ENCODE measurements at regions not wholly inside any gene's neighbourhood (a gene's known extent, or its start where the extent isn't known, plus 50 kb on each side); places are given as distances from the start of the nearest gene placed in this dataset.

DNA sequence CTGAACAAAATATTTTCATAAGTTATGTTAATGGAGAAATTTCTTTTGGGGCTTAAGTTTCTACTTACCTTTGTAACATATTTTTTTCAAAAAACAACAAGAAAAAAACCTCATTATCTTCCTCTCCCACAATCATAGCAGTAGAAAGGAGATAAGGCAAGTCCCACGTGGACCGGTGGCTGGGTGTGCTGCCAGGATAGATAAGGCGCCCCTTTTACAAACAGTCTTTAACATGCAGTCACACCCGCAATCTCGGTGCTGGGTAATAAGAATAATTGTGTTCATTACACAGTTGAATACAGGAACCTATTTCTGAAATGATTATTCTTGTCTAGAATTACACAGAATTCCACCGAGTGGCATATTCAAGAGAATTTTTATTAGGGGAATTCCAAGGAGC lies 1202.3 kb downstream of the UQCRFS1 start:
- CTCF ChIA-PET, result no interaction called here
- no peak overlapping the region for H3K4me3 Mint-ChIP-seq
- peaks cover 11% of the 10 kb centered on the region for H3K4me1 Mint-ChIP-seq

DNA sequence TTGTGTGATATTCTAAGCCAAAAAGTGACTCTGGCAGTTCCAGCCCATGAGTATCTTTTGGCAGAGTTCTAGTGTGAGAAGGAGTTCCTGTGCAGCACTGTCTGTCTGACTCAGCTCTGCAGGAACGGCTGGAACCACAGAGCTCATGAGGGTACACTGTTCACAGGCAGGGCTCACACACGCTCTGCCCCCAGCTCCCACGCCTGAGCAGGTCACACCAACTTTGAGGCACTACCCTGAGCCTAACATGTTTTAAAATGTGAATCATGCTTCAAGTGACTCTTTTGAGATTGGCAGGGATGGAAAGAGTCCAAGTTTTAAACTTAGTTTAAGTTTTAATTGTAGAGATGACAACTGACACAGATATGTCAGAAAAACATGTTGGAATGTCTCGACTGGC lies 1203.3 kb downstream of the UQCRFS1 start:
- ATAC-seq, result no peak
- CTCF ChIA-PET, result interaction anchor here (1.2 to 2.8 kb wide), 3 partner anchors 36 to 314 kb away, joined by 4 to 15 read pairs (median 4); no protein-coding TSS in a partner anchor
- H3K4me1 Mint-ChIP-seq, result peaks cover 11% of the 10 kb centered on the region
- H3K4me3 Mint-ChIP-seq, result no peak overlapping the region
- peaks cover 8% of the 10 kb centered on the region; the same call in 1 of the 2 replicates for H3K36me3 Mint-ChIP-seq
- H3K27ac Mint-ChIP-seq, result no peak overlapping the region
- DNase-seq (ENCODE audit: low spot score), result no peak
- H3K9me3 Mint-ChIP-seq, result peaks cover 16% of the 10 kb centered on the region
- H3K27me3 Mint-ChIP-seq (ENCODE audit: low read depth), result no peaks in the 10 kb centered on the region
- POLR2A ChIA-PET, result no interaction called here
- no peak for TF ChIP-seq NR2C2 (CRISPR knock-in tag; IDR thresholded peaks at IDR 0.05)
- TF ChIP-seq, protein P1, sequence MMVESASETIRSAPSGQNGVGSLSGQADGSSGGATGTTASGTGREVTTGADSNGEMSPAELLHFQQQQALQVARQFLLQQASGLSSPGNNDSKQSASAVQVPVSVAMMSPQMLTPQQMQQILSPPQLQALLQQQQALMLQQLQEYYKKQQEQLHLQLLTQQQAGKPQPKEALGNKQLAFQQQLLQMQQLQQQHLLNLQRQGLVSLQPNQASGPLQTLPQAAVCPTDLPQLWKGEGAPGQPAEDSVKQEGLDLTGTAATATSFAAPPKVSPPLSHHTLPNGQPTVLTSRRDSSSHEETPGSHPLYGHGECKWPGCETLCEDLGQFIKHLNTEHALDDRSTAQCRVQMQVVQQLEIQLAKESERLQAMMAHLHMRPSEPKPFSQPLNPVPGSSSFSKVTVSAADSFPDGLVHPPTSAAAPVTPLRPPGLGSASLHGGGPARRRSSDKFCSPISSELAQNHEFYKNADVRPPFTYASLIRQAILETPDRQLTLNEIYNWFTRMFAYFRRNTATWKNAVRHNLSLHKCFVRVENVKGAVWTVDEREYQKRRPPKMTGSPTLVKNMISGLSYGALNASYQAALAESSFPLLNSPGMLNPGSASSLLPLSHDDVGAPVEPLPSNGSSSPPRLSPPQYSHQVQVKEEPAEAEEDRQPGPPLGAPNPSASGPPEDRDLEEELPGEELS (CRISPR knock-in tag; IDR thresholded peaks at IDR 0.05), result no peak
- TF ChIP-seq, protein P2, sequence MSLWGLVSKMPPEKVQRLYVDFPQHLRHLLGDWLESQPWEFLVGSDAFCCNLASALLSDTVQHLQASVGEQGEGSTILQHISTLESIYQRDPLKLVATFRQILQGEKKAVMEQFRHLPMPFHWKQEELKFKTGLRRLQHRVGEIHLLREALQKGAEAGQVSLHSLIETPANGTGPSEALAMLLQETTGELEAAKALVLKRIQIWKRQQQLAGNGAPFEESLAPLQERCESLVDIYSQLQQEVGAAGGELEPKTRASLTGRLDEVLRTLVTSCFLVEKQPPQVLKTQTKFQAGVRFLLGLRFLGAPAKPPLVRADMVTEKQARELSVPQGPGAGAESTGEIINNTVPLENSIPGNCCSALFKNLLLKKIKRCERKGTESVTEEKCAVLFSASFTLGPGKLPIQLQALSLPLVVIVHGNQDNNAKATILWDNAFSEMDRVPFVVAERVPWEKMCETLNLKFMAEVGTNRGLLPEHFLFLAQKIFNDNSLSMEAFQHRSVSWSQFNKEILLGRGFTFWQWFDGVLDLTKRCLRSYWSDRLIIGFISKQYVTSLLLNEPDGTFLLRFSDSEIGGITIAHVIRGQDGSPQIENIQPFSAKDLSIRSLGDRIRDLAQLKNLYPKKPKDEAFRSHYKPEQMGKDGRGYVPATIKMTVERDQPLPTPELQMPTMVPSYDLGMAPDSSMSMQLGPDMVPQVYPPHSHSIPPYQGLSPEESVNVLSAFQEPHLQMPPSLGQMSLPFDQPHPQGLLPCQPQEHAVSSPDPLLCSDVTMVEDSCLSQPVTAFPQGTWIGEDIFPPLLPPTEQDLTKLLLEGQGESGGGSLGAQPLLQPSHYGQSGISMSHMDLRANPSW (CRISPR knock-in tag; conservative IDR thresholded peaks at IDR 0.05; ENCODE audit: low read depth), result no peak
- TF ChIP-seq SOX15 (CRISPR knock-in tag; IDR thresholded peaks at IDR 0.05), result no peak
- TF ChIP-seq, protein P3, sequence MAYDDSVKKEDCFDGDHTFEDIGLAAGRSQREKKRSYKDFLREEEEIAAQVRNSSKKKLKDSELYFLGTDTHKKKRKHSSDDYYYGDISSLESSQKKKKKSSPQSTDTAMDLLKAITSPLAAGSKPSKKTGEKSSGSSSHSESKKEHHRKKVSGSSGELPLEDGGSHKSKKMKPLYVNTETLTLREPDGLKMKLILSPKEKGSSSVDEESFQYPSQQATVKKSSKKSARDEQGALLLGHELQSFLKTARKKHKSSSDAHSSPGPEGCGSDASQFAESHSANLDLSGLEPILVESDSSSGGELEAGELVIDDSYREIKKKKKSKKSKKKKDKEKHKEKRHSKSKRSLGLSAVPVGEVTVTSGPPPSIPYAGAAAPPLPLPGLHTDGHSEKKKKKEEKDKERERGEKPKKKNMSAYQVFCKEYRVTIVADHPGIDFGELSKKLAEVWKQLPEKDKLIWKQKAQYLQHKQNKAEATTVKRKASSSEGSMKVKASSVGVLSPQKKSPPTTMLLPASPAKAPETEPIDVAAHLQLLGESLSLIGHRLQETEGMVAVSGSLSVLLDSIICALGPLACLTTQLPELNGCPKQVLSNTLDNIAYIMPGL (CRISPR knock-in tag; IDR thresholded peaks at IDR 0.05), result no peak
- TF ChIP-seq, protein P4, sequence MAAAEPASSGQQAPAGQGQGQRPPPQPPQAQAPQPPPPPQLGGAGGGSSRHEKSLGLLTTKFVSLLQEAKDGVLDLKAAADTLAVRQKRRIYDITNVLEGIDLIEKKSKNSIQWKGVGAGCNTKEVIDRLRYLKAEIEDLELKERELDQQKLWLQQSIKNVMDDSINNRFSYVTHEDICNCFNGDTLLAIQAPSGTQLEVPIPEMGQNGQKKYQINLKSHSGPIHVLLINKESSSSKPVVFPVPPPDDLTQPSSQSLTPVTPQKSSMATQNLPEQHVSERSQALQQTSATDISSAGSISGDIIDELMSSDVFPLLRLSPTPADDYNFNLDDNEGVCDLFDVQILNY (CRISPR knock-in tag; IDR thresholded peaks at IDR 0.05), result no peak
- TF ChIP-seq, protein P5, sequence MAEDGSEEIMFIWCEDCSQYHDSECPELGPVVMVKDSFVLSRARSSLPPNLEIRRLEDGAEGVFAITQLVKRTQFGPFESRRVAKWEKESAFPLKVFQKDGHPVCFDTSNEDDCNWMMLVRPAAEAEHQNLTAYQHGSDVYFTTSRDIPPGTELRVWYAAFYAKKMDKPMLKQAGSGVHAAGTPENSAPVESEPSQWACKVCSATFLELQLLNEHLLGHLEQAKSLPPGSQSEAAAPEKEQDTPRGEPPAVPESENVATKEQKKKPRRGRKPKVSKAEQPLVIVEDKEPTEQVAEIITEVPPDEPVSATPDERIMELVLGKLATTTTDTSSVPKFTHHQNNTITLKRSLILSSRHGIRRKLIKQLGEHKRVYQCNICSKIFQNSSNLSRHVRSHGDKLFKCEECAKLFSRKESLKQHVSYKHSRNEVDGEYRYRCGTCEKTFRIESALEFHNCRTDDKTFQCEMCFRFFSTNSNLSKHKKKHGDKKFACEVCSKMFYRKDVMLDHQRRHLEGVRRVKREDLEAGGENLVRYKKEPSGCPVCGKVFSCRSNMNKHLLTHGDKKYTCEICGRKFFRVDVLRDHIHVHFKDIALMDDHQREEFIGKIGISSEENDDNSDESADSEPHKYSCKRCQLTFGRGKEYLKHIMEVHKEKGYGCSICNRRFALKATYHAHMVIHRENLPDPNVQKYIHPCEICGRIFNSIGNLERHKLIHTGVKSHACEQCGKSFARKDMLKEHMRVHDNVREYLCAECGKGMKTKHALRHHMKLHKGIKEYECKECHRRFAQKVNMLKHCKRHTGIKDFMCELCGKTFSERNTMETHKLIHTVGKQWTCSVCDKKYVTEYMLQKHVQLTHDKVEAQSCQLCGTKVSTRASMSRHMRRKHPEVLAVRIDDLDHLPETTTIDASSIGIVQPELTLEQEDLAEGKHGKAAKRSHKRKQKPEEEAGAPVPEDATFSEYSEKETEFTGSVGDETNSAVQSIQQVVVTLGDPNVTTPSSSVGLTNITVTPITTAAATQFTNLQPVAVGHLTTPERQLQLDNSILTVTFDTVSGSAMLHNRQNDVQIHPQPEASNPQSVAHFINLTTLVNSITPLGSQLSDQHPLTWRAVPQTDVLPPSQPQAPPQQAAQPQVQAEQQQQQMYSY (CRISPR knock-in tag; IDR thresholded peaks at IDR 0.05), result no peak

More for the DNA sequence above, 1202.3 kb downstream of the UQCRFS1 start:
- H3K27me3 Mint-ChIP-seq (ENCODE audit: low read depth), result no peaks in the 10 kb centered on the region
- DNase-seq (ENCODE audit: low spot score) (no peak), ATAC-seq (no peak)
- peaks cover 8% of the 10 kb centered on the region; the same call in 1 of the 2 replicates for H3K36me3 Mint-ChIP-seq
- no peak overlapping the region for H3K27ac Mint-ChIP-seq
- POLR2A ChIA-PET, result no interaction called here
- H3K9me3 Mint-ChIP-seq, result peaks cover 20% of the 10 kb centered on the region
- TF ChIP-seq, protein P6, sequence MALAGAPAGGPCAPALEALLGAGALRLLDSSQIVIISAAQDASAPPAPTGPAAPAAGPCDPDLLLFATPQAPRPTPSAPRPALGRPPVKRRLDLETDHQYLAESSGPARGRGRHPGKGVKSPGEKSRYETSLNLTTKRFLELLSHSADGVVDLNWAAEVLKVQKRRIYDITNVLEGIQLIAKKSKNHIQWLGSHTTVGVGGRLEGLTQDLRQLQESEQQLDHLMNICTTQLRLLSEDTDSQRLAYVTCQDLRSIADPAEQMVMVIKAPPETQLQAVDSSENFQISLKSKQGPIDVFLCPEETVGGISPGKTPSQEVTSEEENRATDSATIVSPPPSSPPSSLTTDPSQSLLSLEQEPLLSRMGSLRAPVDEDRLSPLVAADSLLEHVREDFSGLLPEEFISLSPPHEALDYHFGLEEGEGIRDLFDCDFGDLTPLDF (CRISPR knock-in tag; IDR thresholded peaks at IDR 0.05), result no peak
- TF ChIP-seq RORB (CRISPR knock-in tag; IDR thresholded peaks at IDR 0.05) (no peak), NR2C2 (CRISPR knock-in tag; IDR thresholded peaks at IDR 0.05) (no peak), MXD4 (CRISPR knock-in tag; IDR thresholded peaks at IDR 0.05; ENCODE audit: borderline replicate concordance) (no peak), IRF2 (CRISPR knock-in tag; IDR thresholded peaks at IDR 0.05; ENCODE audit: borderline replicate concordance, low read depth) (no peak), FOXJ3 (CRISPR knock-in tag; IDR thresholded peaks at IDR 0.05; ENCODE audit: borderline replicate concordance) (no peak), KAT7 (CRISPR knock-in tag; IDR thresholded peaks at IDR 0.05; ENCODE audit: borderline replicate concordance) (no peak), CREB1 (CRISPR knock-in tag; IDR thresholded peaks at IDR 0.05) (no peak), SOX15 (CRISPR knock-in tag; IDR thresholded peaks at IDR 0.05) (no peak)
- TF ChIP-seq, protein P7, sequence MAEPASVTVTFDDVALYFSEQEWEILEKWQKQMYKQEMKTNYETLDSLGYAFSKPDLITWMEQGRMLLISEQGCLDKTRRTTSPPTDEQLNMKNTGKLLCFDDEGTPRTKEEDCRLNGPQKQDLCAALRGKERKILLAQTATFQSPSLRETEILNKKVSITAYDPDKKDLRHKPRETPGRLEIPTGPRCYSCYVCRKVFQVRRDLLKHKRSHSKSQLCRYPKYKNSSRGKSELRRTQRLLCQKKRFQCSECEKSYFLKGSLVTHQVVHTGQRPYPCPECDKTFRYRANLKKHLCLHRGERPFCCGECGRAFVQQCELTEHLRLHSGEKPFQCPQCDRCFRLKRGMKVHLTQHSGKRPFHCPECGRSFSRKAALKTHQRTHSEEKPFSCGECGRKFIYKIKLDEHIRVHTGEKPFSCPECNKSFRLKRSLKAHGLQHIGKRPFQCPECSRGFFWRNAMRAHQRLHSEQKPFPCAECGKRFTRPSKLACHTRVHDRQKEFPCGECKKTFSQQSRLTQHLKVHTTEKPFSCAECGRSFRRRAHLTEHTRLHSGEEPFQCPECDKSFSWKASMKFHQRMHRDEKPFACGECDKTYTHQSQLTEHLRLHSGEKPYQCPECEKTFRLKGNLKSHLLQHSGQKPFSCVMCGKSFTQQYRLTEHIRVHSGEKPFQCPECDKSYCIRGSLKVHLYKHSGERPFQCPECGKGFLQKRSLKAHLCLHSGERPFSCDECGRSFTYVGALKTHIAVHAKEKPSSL (CRISPR knock-in tag; conservative IDR thresholded peaks at IDR 0.05), result no peak
- TF ChIP-seq, protein P3 (CRISPR knock-in tag; IDR thresholded peaks at IDR 0.05), result no peak
- TF ChIP-seq, protein P8, sequence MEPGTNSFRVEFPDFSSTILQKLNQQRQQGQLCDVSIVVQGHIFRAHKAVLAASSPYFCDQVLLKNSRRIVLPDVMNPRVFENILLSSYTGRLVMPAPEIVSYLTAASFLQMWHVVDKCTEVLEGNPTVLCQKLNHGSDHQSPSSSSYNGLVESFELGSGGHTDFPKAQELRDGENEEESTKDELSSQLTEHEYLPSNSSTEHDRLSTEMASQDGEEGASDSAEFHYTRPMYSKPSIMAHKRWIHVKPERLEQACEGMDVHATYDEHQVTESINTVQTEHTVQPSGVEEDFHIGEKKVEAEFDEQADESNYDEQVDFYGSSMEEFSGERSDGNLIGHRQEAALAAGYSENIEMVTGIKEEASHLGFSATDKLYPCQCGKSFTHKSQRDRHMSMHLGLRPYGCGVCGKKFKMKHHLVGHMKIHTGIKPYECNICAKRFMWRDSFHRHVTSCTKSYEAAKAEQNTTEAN (CRISPR knock-in tag; IDR thresholded peaks at IDR 0.05), result no peak

All from WTC11 (cell line).